GM12875 (cell line): ENCODE measurements at regions not wholly inside any gene's neighbourhood (a gene's known extent, or its start where the extent isn't known, plus 50 kb on each side); places are given as distances from the start of the nearest gene placed in this dataset.
"Not testable (repeated sequence)": the region's sequence is repeated elsewhere in the genome, so short reads cannot be mapped to it uniquely, and the experiment has no call there.

Experiments
- H3K4me3 ChIP-seq: one replicate; pipeline ENCODE4 v1.5.1; 2011; ENCODE audit warnings: low read depth, low read length, control low read depth
- TF ChIP-seq, protein P1 (sequence below): IDR thresholded peaks from 2 replicates; pipeline ENCODE4 v1.5.1; 2011; ENCODE audit warnings: low read depth, mild to moderate bottlenecking, control low read depth, inconsistent platforms, low read length, moderate library complexity, borderline replicate concordance; ENCODE audit not compliant: insufficient read depth

- H3K4me3 ChIP-seq = no peak overlapping the region
- TF ChIP-seq, protein P1, sequence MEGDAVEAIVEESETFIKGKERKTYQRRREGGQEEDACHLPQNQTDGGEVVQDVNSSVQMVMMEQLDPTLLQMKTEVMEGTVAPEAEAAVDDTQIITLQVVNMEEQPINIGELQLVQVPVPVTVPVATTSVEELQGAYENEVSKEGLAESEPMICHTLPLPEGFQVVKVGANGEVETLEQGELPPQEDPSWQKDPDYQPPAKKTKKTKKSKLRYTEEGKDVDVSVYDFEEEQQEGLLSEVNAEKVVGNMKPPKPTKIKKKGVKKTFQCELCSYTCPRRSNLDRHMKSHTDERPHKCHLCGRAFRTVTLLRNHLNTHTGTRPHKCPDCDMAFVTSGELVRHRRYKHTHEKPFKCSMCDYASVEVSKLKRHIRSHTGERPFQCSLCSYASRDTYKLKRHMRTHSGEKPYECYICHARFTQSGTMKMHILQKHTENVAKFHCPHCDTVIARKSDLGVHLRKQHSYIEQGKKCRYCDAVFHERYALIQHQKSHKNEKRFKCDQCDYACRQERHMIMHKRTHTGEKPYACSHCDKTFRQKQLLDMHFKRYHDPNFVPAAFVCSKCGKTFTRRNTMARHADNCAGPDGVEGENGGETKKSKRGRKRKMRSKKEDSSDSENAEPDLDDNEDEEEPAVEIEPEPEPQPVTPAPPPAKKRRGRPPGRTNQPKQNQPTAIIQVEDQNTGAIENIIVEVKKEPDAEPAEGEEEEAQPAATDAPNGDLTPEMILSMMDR = no peak
These were observed 1268.3 kb upstream of the ACVR2A start for GRCh38 chr2:146576339-146577111.

DNA sequence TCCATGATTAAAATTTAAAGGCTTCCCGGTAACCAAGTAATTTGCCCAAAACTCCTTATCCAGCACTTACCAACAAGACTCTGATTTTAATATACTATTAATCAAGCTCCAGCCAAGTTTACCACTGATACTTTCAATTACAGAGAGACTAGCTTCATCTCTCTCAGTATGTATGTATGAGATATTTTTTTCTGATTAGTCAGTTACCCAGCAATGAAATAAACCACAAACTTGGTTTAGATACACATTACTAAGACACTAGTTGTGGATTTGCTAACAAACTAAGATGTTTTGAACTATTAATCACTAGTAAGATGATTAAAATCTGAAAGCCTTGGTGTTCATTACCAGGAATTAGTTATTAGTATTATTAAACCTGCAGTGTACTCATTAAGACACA is 1272.2 kb upstream of the ACVR2A start:
- no peak overlapping the region for H3K4me3 ChIP-seq

DNA sequence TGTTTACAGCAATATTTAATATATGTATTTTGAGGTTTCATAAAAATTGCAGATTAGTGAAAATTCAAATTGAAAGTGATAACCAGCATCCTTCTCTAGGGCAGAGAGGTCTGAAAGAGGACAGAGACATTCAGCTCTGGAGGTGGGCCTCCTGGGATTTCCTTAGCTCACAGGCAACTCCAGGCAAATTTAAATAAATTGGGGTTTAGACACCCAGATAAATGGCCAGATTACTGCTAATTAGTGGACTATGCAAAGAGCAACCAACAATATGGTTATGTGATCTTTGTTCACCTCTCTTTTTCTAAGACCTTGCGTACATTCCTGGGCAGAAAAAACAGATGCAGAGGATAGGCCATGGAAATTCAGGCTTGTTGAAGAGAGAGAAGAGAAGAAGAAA is 1282.8 kb upstream of the ACVR2A start:
- TF ChIP-seq, protein P1 = no peak
- H3K4me3 ChIP-seq = no peak overlapping the region

More for the DNA sequence above, 1272.2 kb upstream of the ACVR2A start:
- TF ChIP-seq, protein P1 = no peak

GRCh38 chr2:146547236-146547635 is 1297.6 kb upstream of the ACVR2A start:
- H3K4me3 ChIP-seq = no peak overlapping the region
- TF ChIP-seq, protein P1 = no peak

DNA sequence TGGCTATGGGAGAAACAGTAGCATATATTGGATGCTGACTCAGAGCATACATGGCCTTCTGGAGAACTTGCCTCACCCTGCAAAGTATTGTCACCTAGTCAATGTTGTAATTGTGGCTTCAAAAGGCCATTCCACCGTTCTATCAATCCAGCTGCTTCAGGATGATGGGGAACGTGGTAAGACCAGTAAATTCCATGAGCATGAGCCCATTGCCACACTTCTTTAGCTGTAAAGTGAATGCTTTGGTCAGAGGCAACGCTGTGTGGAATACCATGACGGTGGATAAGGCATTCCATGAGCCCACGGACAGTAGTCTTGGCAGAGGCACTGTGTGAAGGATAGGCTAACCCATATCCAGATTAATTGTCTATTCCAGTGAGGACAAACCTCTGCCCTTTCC is 1300.1 kb upstream of the ACVR2A start:
- no peak overlapping the region for H3K4me3 ChIP-seq
- TF ChIP-seq, protein P1 = no peak

- H3K4me3 ChIP-seq = no peak overlapping the region
- TF ChIP-seq, protein P1 = no peak
These were observed 1302.9 kb upstream of the ACVR2A start for GRCh38 chr2:146541896-146542295.

DNA sequence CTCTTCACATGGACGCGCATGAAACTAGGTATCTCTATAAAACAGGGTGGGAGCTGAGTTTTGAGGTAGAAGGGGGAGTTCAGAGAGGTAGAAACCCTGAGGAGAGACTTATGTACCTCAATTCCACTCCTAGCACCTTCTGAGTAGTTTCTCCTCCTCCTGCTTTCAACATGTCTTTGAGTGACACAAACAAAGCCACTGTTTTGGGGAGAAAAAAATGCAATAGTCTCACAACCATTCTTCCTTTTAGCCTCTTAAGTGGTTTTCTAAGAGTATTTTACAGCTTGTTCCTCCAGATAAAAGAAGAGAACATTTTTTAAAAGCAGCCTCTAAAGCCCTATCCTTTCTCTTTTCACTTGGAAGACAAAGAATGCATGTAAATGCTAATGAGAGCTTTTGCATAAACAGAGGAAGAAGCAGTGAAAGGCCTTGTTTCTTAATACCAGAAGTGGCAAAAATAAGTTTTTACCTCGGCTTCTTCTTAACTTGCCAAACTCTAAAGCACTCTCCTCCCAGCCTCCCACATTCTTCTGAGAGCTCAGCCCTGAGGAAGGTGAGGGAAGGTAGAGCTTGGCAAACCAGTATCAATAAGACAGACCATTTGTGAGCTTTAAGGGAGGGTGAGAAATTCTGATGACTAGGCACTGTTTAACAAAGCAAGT is 1304.4 kb upstream of the ACVR2A start:
- TF ChIP-seq, protein P1 = no peak
- no peak overlapping the region for H3K4me3 ChIP-seq

DNA sequence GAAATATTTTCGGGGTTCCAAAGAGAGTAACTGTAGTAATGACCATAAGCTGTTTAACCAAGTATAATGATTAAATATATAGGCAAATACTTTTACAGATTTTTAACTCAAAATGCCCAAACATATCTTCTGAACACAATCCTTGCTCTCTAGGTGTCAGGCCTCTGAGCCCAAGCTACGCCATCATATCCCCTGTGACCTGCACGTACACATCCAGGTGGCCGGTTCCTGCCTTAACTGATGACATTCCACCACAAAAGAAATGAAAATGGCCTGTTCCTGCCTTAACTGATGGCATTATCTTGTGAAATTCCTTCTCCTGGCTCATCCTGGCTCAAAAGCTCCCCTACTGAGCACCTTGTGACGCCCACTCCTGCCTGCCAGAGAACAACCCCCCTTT is 1305.1 kb upstream of the ACVR2A start:
- H3K4me3 ChIP-seq = not testable (repeated sequence)
